Globus pallidus (tissue), 1 donor: ENCODE measurements at regions not wholly inside any gene's neighbourhood (a gene's known extent, or its start where the extent isn't known, plus 50 kb on each side); places are given as distances from the start of the nearest gene placed in this dataset.

Experiments used
- DNase-seq: peaks from one replicate; pipeline ENCODE4 v3.0.0-alpha.2; 2015; ENCODE audit warnings: low spot score

DNA sequence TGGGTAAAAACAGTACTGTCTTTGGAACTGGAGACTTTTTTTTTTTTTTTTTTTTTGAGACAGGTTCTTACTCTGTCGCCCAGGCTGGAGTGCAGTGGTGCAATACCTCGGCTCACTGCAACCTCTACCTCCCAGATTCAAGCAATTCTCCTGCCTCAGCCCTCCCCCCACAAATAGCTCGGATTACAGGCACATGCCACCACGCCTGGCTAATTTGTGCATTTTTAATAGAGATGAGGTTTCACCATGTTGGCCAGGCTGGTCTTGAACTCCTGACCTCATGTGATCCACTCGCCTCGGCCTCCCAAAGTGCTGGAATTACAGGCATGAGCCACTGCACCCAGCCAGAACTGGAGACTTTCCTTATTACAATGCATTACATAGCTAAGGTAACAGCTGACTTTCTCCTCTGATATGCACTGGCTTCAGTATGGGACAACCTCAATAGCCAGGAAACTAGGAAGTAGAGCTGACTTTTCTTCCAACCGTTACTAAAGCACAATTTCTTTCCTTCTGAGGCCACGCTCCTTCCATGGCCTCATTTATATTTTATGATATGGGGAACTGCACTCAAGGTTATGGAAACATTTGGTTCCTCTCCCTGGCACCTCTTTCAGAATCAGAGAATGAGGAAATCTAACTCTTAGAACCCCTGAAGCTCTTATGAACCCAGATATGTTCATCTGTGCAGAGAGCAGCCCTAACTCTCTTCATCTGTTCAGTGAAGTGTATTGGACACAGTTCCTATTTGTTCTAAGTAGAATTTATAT lies 53.5 kb upstream of the FAM9B start:
- DNase-seq, result no peak

- no peak for DNase-seq
Measured at GRCh38 chrX:9088896-9089295, 55.0 kb upstream of the FAM9B start.

DNA sequence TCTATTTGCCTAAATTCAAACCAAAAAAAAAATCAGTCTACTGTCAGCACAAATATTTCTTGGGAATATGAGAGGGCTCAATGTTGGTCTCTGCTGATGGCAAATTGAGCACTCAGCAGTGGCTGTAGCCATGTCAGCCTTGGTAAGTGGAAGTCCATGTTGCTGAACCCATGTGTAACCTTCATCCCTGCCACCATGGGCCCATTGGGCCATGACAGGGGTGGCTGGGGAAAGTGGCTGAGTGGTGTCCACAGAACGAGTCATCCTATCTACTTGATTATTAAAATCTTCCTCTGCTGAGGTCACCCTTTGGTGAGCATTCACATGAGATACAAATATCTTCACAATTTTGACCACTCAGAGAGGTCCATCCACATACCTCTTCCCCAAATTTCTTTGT lies 56.8 kb upstream of the FAM9B start:
- DNase-seq, result no peak

- peak; percentile 1 for DNase-seq
Measured at GRCh38 chrX:9091258-9091657, 57.3 kb upstream of the FAM9B start.

DNA sequence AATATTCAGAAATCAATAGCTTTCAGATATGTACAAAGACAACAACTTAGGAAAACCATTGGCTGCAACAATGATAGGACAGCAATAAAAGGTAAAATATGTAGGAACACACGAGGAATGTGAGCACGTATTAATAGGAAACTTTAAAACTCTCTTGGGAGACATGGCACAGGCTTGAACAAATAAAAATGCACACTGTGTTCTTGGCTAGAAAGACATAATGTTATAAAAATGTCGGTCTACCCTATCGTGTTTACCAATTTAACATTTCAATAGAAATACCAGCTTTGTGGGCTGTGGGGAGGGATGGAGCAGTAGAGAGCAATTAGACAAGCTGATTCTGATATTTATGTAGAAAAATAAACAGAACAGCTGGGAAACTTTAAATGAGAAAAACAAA lies 69.0 kb upstream of the FAM9B start:
- no peak for DNase-seq

DNA sequence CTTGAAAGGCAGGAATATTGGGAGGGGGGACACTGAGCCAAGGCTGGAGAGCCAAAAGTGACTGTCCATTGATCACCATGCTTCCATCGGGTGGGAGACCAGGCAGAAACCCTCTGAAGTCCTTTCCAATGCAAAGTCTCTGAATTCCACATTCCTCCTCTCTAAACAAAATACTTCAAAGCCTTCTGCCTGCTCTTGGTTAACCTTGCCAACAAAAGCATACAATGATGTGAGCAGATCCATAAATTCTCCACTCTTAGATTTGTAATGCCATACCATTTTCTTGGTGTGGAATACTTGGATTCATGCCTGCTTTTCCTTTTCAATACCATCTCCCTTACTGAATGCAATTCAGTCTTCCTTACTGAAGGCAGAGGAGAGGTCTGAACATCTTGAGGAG lies 74.1 kb upstream of the FAM9B start:
- no peak for DNase-seq

DNA sequence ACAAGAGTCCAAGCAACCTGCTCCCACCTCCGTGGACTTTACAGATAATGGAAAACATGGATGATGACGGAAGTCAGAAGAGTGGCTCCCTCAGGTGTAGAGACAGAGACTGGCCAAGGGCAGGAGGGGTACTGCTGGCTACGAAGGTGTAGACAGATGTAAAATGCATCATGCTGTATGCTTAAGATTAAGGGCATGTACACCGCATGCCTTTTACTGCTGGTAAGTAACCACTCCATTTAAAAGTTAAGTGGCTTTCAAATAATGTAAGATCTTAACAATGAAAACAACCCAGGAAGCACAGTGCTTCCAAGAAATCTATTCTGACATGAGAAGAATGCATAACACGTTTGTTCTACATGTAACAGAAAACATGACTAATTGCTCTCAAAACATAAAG lies 76.9 kb upstream of the FAM9B start:
- DNase-seq, result no peak

GRCh38 chrX:9114245-9114644 lies 80.3 kb upstream of the FAM9B start:
- DNase-seq, result no peak

DNA sequence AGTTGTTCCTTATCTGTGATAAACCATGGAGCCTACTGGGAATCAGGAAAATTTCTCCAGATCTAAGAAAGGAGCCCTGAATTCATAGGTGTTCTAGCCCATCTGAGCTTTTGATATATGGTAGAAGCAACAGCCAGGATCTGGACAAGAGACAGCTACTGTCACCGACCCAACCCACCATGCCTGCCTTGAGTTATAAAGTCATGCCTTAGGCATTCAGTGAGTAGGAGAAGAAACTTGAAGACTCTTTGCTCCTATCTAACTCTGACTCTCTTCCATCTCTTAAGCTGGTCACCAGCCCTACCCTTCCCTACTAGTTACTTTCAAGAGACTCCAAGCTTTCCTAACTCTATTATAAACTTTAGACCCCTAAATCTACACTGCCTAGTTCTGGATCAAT lies 83.9 kb upstream of the FAM9B start:
- DNase-seq, result no peak

DNA sequence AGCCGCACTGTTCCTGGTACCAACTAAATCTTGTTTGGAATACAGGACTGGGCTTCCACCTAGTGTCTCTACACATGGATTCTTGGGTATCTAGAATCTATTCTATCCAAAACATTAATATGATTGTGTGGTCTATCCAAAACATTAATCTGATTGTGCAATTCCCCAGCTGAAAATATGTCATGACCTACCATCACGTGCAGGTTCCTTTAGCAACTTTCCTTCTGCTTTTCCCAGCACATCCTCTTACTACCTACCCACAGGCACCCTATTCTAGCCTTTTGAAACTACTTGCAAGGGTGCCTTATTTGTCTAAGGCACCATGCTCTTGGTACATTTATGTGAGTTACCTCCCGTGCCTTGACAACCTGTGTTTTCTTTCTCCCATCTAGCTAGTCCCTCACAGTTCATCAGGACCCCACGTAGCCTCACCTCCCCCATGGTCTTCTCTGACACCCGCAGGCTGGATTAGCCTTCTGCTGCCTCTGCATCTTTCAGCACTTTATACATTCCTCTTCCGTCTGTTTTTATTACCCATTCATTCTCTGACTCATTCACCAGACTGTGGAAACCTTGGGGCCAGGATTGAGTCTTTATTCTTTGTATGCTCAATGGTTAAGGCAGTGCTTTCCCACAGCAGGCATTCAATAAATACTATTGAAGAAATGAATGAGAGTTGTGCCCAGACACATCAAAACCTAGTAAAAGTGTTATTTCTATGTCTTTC lies 88.8 kb upstream of the FAM9B start:
- DNase-seq, result no peak

- DNase-seq, result peak; percentile 4
Measured at GRCh38 chrX:9127986-9128385, 94.1 kb upstream of the FAM9B start.

GRCh38 chrX:9130031-9130430 lies 96.1 kb upstream of the FAM9B start:
- DNase-seq, result no peak

GRCh38 chrX:9131066-9131465 lies 97.1 kb upstream of the FAM9B start:
- DNase-seq, result no peak

- no peak for DNase-seq
Measured at GRCh38 chrX:9132036-9132638, 98.2 kb upstream of the FAM9B start.

DNA sequence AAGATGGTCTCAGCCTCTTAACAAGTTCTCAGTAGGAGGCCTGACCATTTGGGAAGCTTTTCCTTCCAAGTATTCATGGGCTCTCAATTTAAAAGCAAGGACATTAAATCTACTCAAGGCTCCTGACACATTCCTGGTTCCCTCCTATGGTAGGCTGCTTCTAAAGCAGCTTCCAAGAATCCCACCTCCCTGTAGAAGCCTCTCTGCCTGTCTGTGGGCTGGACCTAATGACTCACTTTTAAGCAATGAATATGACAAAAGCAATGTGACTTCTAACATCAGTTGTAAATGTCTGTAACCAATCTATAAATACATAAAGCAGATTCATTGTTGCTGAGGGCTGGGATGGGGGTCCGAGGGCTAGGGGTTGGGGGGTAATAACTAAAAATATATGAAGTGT lies 99.5 kb upstream of the FAM9B start:
- DNase-seq, result no peak

DNA sequence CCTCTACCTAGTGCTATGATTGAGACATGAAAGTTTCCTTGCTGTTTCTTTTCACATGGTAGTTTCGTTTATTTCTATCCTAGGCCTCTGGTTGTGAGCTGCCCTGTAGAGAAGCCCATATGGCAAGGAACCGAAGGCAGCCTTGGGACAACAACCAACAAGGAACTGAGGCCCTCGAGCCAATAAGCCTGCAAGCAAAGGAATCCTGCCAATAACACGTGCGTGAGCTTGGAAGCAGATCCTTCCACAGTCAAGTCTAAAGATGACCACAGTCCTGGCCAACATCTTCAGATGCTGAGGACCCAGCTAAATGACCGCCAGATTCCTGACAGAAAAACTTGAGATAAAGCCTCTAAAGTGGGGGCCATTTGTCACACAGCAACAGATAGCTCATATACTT lies 100.4 kb upstream of the FAM9B start:
- DNase-seq, result no peak

- no peak for DNase-seq
Measured at GRCh38 chrX:9135901-9136510, 102.1 kb upstream of the FAM9B start.

DNA sequence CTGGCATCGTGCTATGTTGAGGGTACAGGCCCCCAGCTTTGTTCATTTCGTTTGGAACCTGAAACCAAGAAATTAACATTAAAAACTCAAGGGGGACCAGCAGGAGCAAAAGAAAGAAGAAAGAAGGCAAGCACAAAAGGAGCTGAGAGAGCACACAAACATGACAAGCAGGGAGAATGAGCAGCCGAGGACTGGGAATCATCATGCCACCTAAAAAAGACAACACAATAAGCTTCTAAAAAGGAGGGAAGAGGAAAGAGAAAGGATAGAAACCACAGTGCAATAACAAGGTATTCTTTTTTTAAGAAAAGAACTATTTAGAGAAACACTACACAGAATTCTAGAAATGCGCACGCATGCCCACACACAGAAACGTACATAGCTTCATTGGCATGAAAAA lies 103.2 kb upstream of the FAM9B start:
- no peak for DNase-seq

GRCh38 chrX:9141496-9141895 lies 107.6 kb upstream of the FAM9B start:
- no peak for DNase-seq

- no peak for DNase-seq
Measured at GRCh38 chrX:9144701-9145241, 110.8 kb upstream of the FAM9B start.

- no peak for DNase-seq
Measured at GRCh38 chrX:9146657-9147056, 112.7 kb upstream of the FAM9B start.

DNA sequence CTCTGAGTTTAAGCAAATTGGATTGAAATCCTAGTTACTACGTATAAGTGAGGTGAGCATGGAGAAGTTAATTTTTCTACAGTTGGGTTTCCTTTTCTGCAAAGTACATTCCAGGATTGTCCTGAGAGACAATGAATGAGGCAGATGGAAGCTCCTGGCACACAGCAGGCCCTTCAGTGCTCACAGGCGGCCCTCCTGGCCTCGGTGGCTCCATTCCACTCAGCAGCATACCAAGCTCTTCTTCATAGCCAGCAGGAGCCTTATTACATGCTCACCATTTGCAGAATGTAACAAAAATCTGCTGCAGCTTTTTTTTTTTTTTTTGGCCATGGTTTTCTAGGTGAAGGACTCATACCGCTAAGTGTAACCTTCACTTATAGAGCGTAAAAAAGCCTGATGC lies 113.2 kb upstream of the FAM9B start:
- no peak for DNase-seq

GRCh38 chrX:9147726-9148125 lies 113.8 kb upstream of the FAM9B start:
- no peak for DNase-seq
